HEK293 (cell line): ENCODE measurements at regions not wholly inside any gene's neighbourhood (a gene's known extent, or its start where the extent isn't known, plus 50 kb on each side); places are given as distances from the start of the nearest gene placed in this dataset.

Experiments
- ATF2 ChIP-seq: fragments of 450-650 bp; formaldehyde crosslinking; IDR thresholded peaks from 2 replicates; pipeline ENCODE4 v1.5.1; 2016; ENCODE audit warnings: missing biosample characterization, missing genetic modification characterization, low read depth
- CTCF ChIP-seq: fragments of 450-650 bp; formaldehyde crosslinking; IDR thresholded peaks from 2 replicates; pipeline ENCODE4 v1.5.1; 2016; ENCODE audit warnings: missing biosample characterization, missing genetic modification characterization
- PBX3 ChIP-seq: sonication (generic); formaldehyde crosslinking; IDR thresholded peaks from 2 replicates; pipeline ENCODE4 v1.8.1; 2022; ENCODE audit warnings: mild to moderate bottlenecking, moderate library complexity, missing genetic modification reagents
- ZBTB48 ChIP-seq: fragments of 450-650 bp; formaldehyde crosslinking; IDR thresholded peaks from 2 replicates; pipeline ENCODE4 v1.5.1; 2016; ENCODE audit warnings: missing biosample characterization, missing genetic modification characterization
- ZEB2 ChIP-seq: fragments of 450-650 bp; formaldehyde crosslinking; IDR thresholded peaks from 2 replicates; pipeline ENCODE4 v1.5.1; 2016; ENCODE audit warnings: missing biosample characterization, missing genetic modification characterization
- ZNF48 ChIP-seq: fragments of 450-650 bp; formaldehyde crosslinking; IDR thresholded peaks from 2 replicates; pipeline ENCODE4 v1.5.1; 2016; ENCODE audit warnings: missing biosample characterization, missing genetic modification characterization
- ZNF501 ChIP-seq: fragments of 450-650 bp; formaldehyde crosslinking; IDR thresholded peaks from 2 replicates; pipeline ENCODE4 v1.5.1; 2016; ENCODE audit warnings: missing biosample characterization, missing genetic modification characterization
- ZNF600 ChIP-seq: fragments of 450-650 bp; formaldehyde crosslinking; IDR thresholded peaks from 2 replicates; pipeline ENCODE4 v1.5.1; 2016; ENCODE audit warnings: missing biosample characterization, missing genetic modification characterization
- ZNF639 ChIP-seq: fragments of 450-650 bp; formaldehyde crosslinking; IDR thresholded peaks from 2 replicates; pipeline ENCODE4 v1.5.1; 2016; ENCODE audit warnings: missing biosample characterization, missing genetic modification characterization
- ZNF768 ChIP-seq: fragments of 450-650 bp; formaldehyde crosslinking; IDR thresholded peaks from 2 replicates; pipeline ENCODE4 v1.5.1; 2018; ENCODE audit warnings: missing biosample characterization, mild to moderate bottlenecking, missing genetic modification characterization
- TF ChIP-seq, protein P1 (sequence below): fragments of 450-650 bp; formaldehyde crosslinking; IDR thresholded peaks from 2 replicates; pipeline ENCODE4 v1.5.1; 2016; ENCODE audit warnings: missing biosample characterization, missing genetic modification characterization

GRCh38 chr18:75533209-75533608, 105.7 kb upstream of the SMIM21 start:
- TF ChIP-seq CTCF (tag by site-specific recombination) (no peak), ZNF600 (tag by site-specific recombination) (no peak), ZNF768 (tag by site-specific recombination) (no peak), PBX3 (CRISPR knock-in tag) (no peak), ZBTB48 (tag by site-specific recombination) (no peak), ZEB2 (tag by site-specific recombination) (no peak), ATF2 (tag by site-specific recombination) (no peak), ZNF501 (tag by site-specific recombination) (no peak), ZNF639 (no peak), ZNF48 (no peak)
- TF ChIP-seq, protein P1, sequence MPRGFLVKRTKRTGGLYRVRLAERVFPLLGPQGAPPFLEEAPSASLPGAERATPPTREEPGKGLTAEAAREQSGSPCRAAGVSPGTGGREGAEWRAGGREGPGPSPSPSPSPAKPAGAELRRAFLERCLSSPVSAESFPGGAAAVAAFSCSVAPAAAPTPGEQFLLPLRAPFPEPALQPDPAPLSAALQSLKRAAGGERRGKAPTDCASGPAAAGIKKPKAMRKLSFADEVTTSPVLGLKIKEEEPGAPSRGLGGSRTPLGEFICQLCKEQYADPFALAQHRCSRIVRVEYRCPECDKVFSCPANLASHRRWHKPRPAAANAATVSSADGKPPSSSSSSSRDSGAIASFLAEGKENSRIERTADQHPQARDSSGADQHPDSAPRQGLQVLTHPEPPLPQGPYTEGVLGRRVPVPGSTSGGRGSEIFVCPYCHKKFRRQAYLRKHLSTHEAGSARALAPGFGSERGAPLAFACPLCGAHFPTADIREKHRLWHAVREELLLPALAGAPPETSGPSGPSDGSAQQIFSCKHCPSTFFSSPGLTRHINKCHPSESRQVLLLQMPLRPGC (tag by site-specific recombination): no peak
